Heart left ventricle (tissue), 13 donors: ENCODE measurements at regions not wholly inside any gene's neighbourhood (a gene's known extent, or its start where the extent isn't known, plus 50 kb on each side); places are given as distances from the start of the nearest gene placed in this dataset.

Source experiments
- POLR2A ChIP-seq, 2 donors: fragments of 450-650 bp; IDR thresholded peaks; one replicate each; pipeline ENCODE4 v1.6.1; 2017; ENCODE audit warnings: antibody characterized with exemption in 2 of 2, mild to moderate bottlenecking in 2 of 2, moderate library complexity in 2 of 2
- TF ChIP-seq, protein P1 (sequence below), 12 donors: fragments of 200-600 bp; sonication (generic) in 4 of 12; IDR thresholded peaks; one replicate each; pipeline versions ENCODE4 v1.5.0 to v1.8.0; 2018 to 2022; ENCODE audit warnings: antibody characterized with exemption in 12 of 12, mild to moderate bottlenecking in 5 of 12
- donor health status: ischemic (EF 13 %, LVEDD 7.1; RV severe dilation, severe dysfunction).
- donor health status: DM: no; HTN: yes; CAD: no.
- donor health status: DM: no; HTN: no; CAD: no.
- donor health status: ischemic (EF 25% LVEDD 6.9; RV normal size, moderate dysfunction).
- donor health status: ischemic (EF 25% LVEDD 5.7; RV mildly dilated, moderate dysfunction).
- donor health status: ischemic (EF 35%, LVEDD 5.7; RV mildly dilated, moderate dysfunction).
- donor health status: nonischemic (EF 11% LVEDD 7.7; RV severe dilation, severe dysfunction).
- donor health status: DM: yes; HTN: yes; CAD: no.
- donor health status: PGD.
- donor health status: ischemic (EF 29% LVEDD 5.4; RV normal size, mild dysfunction).
- donor health status: nonischemic (EF 23%, LVEDD 6.1; RV moderate dilation, normal function).

DNA sequence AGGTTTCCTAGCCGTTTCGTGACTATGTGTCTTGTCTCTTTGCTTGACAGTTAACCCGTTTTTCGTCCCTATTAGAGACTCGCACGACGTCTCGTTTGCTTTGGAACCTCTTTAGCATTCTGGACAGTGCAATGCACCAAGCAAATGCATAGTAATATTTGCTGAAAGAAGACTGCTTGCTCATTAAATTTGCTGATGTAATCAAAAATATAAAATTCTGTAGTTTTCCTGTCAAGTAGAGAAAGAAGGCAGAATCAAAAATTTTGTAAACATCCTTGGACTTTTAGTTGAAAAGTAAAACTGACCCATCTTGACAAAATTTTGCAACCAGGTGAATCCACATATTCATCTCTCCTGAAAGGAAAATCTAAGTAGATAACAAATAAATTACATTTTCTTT, 106.9 kb upstream of the RAPGEF2 start:
- TF ChIP-seq, protein P1, sequence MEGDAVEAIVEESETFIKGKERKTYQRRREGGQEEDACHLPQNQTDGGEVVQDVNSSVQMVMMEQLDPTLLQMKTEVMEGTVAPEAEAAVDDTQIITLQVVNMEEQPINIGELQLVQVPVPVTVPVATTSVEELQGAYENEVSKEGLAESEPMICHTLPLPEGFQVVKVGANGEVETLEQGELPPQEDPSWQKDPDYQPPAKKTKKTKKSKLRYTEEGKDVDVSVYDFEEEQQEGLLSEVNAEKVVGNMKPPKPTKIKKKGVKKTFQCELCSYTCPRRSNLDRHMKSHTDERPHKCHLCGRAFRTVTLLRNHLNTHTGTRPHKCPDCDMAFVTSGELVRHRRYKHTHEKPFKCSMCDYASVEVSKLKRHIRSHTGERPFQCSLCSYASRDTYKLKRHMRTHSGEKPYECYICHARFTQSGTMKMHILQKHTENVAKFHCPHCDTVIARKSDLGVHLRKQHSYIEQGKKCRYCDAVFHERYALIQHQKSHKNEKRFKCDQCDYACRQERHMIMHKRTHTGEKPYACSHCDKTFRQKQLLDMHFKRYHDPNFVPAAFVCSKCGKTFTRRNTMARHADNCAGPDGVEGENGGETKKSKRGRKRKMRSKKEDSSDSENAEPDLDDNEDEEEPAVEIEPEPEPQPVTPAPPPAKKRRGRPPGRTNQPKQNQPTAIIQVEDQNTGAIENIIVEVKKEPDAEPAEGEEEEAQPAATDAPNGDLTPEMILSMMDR (IDR thresholded peaks at IDR 0.05), result no peak
- no peak for TF ChIP-seq POLR2A (IDR thresholded peaks at IDR 0.05)
